Gastroesophageal sphincter (tissue), 4 donors: ENCODE measurements at regions not wholly inside any gene's neighbourhood (a gene's known extent, or its start where the extent isn't known, plus 50 kb on each side); places are given as distances from the start of the nearest gene placed in this dataset.

Experiments used
- ATAC-seq: fragments of 150-250 bp; one replicate; pipeline ENCODE4 v1.9.1; 2016; ENCODE audit warnings: mild to moderate bottlenecking, moderate library complexity
- H3K27ac ChIP-seq, 4 donors: fragments of 200-600 bp; sonication (generic) in 3 of 4; 1 replicate in 3 of 4; 2 replicates in 1 of 4; pipeline ENCODE4 v1.5.1; 2016 to 2019
- H3K27me3 ChIP-seq: fragments of 200-600 bp; sonication (generic); one replicate; pipeline ENCODE4 v1.5.1; 2019
- H3K36me3 ChIP-seq, 2 donors: fragments of 200-600 bp; sonication (generic); one replicate each; pipeline ENCODE4 v1.5.1; 2019; ENCODE audit warnings: control low read depth in 1 of 2
- H3K4me1 ChIP-seq, 3 donors: fragments of 200-600 bp; sonication (generic); 1 replicate in 2 of 3; 2 replicates in 1 of 3; pipeline ENCODE4 v1.5.1; 2016 to 2019; ENCODE audit warnings: control low read depth in 2 of 3
- H3K4me3 ChIP-seq, 2 donors: fragments of 200-600 bp; sonication (generic); one replicate each; pipeline ENCODE4 v1.5.1; 2019; ENCODE audit warnings: mild to moderate bottlenecking in 1 of 2, moderate library complexity in 1 of 2
- H3K9me3 ChIP-seq, 3 donors: fragments of 200-600 bp; sonication (generic); one replicate each; pipeline ENCODE4 v1.5.1; 2017 to 2019; ENCODE audit warnings: control low read depth in 2 of 3
- CTCF ChIP-seq, 4 experiments: fragments of 200-600 bp in 2 of 4; fragments of 450-650 bp in 2 of 4; sonication (generic) in 1 of 4; IDR thresholded peaks; one replicate each; pipeline ENCODE4 v1.5.1; 2017 to 2019; ENCODE audit warnings: antibody characterized with exemption in 4 of 4, mild to moderate bottlenecking in 2 of 4, moderate library complexity in 2 of 4
- EP300 ChIP-seq: sonication (generic); formaldehyde crosslinking; IDR thresholded peaks from one replicate; pipeline ENCODE4 v1.6.1; 2017; ENCODE audit warnings: antibody characterized with exemption, mild to moderate bottlenecking
- POLR2A ChIP-seq, 2 donors: fragments of 450-650 bp; IDR thresholded peaks; one replicate each; pipeline ENCODE4 v1.6.1; 2017; ENCODE audit warnings: antibody characterized with exemption in 2 of 2, mild to moderate bottlenecking in 2 of 2, moderate library complexity in 1 of 2
- POLR2AphosphoS5 ChIP-seq: sonication (generic); formaldehyde crosslinking; IDR thresholded peaks from one replicate; pipeline ENCODE4 v1.6.1; 2017; ENCODE audit warnings: antibody characterized with exemption
- WGBS, 2 donors: methylation state at CpG; one replicate each; pipeline ENCODE4 v1.1.5; 2018; ENCODE audit warnings: low coverage in 1 of 2; 5-methylcytosine and 5-hydroxymethylcytosine counted together

- 66 to 71% methylated on average over 6 of the region's 6 CpGs for WGBS, 2 donors
- H3K27me3 ChIP-seq = peaks cover 11% of the 10 kb centered on the region
- TF ChIP-seq EP300 = no peak
- TF ChIP-seq POLR2A (IDR thresholded peaks at IDR 0.05) = no peak
- TF ChIP-seq CTCF (IDR thresholded peaks at IDR 0.05) = no peak
- TF ChIP-seq POLR2AphosphoS5 = no peak
- H3K36me3 ChIP-seq = no peaks in the 10 kb centered on the region
- H3K9me3 ChIP-seq = peaks cover 0 to 20% (median 0%) of the 10 kb centered on the region in 3 donors
- H3K27ac ChIP-seq = no peak overlapping the region
- H3K4me1 ChIP-seq = no peaks in the 10 kb centered on the region
- no peak for ATAC-seq
- no peak overlapping the region for H3K4me3 ChIP-seq
Observed at GRCh38 chr2:104734937-104735586, 118.9 kb upstream of the POU3F3 start.

- TF ChIP-seq POLR2AphosphoS5 (no peak), POLR2A (IDR thresholded peaks at IDR 0.05) (no peak), CTCF (IDR thresholded peaks at IDR 0.05) (no peak), EP300 (no peak)
Observed at GRCh38 chr2:104736026-104736425, 117.9 kb upstream of the POU3F3 start.

GRCh38 chr2:104741860-104742259, 112.1 kb upstream of the POU3F3 start:
- Histone ChIP-seq H3K4me3 (no peak overlapping the region), H3K9me3 (no peaks in the 10 kb centered on the region), H3K27ac (no peak overlapping the region), H3K4me1 (no peaks in the 10 kb centered on the region), H3K27me3 (peaks cover 23% of the 10 kb centered on the region), H3K36me3 (no peaks in the 10 kb centered on the region)
- WGBS, 2 donors = 83 to 92% methylated on average over 2 of the region's 3 CpGs
- TF ChIP-seq POLR2AphosphoS5 (no peak), CTCF (IDR thresholded peaks at IDR 0.05) (no peak), POLR2A (IDR thresholded peaks at IDR 0.05) (no peak), EP300 (no peak)
- no peak for ATAC-seq

More at GRCh38 chr2:104736026-104736425, 117.9 kb upstream of the POU3F3 start:
- 40 to 90% methylated on average over 1 to 5 of the region's 7 CpGs for WGBS, 2 donors
- H3K4me3 ChIP-seq = no peak overlapping the region
- ATAC-seq = no peak
- peaks cover 11% of the 10 kb centered on the region for H3K27me3 ChIP-seq
- no peak overlapping the region for H3K27ac ChIP-seq
- no peaks in the 10 kb centered on the region for H3K36me3 ChIP-seq
- no peaks in the 10 kb centered on the region for H3K4me1 ChIP-seq
- peaks cover 0 to 10% (median 0%) of the 10 kb centered on the region in 3 donors for H3K9me3 ChIP-seq

- Histone ChIP-seq H3K4me3 (no peak overlapping the region), H3K27me3 (peaks cover 27% of the 10 kb centered on the region), H3K36me3 (no peaks in the 10 kb centered on the region), H3K9me3 (no peaks in the 10 kb centered on the region), H3K4me1 (no peaks in the 10 kb centered on the region), H3K27ac (no peak overlapping the region)
- 71 to 94% methylated on average over 6 of the region's 6 CpGs for WGBS, 2 donors
- no peak for TF ChIP-seq POLR2AphosphoS5
- TF ChIP-seq POLR2A (IDR thresholded peaks at IDR 0.05) = no peak
- no peak for TF ChIP-seq EP300
- TF ChIP-seq CTCF (IDR thresholded peaks at IDR 0.05) = no peak
- no peak for ATAC-seq
Observed at GRCh38 chr2:104744537-104744936, 109.4 kb upstream of the POU3F3 start.

GRCh38 chr2:104745846-104746245, 108.1 kb upstream of the POU3F3 start:
- no peak for TF ChIP-seq POLR2A (IDR thresholded peaks at IDR 0.05)
- TF ChIP-seq EP300 = no peak
- TF ChIP-seq POLR2AphosphoS5 = no peak
- TF ChIP-seq CTCF (IDR thresholded peaks at IDR 0.05) = no peak
- no peaks in the 10 kb centered on the region for H3K36me3 ChIP-seq
- H3K27ac ChIP-seq = no peak overlapping the region
- ATAC-seq = no peak
- peaks cover 27% of the 10 kb centered on the region for H3K27me3 ChIP-seq
- 14% methylated on average over 5 of the region's 13 CpGs; no CpG with 5 or more reads in 1 of the 2 donors for WGBS, 2 donors
- H3K4me1 ChIP-seq = no peaks in the 10 kb centered on the region
- H3K9me3 ChIP-seq = no peaks in the 10 kb centered on the region
- no peak overlapping the region for H3K4me3 ChIP-seq
